Large intestine (tissue), 3 donors: ENCODE measurements at regions not wholly inside any gene's neighbourhood (a gene's known extent, or its start where the extent isn't known, plus 50 kb on each side); places are given as distances from the start of the nearest gene placed in this dataset.
"Not testable (repeated sequence)": the region's sequence is repeated elsewhere in the genome, so short reads cannot be mapped to it uniquely, and the experiment has no call there.

ENCODE experiments used
- DNase-seq, 2 donors: peaks; one replicate each; pipeline versions ENCODE4 v3.0.0 to v3.0.0-alpha.2; 2013
- H3K27ac ChIP-seq: one replicate; pipeline ENCODE4 v1.5.1; 2013; ENCODE audit warnings: low read length
- H3K27me3 ChIP-seq: 2 replicates; pipeline ENCODE4 v1.6.1; 2013; ENCODE audit warnings: low read length; ENCODE audit not compliant: control insufficient read depth, insufficient read depth
- H3K36me3 ChIP-seq: 2 replicates; pipeline ENCODE4 v1.6.1; 2013; ENCODE audit warnings: low read length; ENCODE audit not compliant: control insufficient read depth, insufficient read depth
- H3K4me1 ChIP-seq: one replicate; pipeline ENCODE4 v1.6.1; 2013; ENCODE audit warnings: low read length; ENCODE audit not compliant: control insufficient read depth, insufficient read depth
- H3K4me3 ChIP-seq: one replicate; pipeline ENCODE4 v1.5.1; 2013; ENCODE audit warnings: low read length
- H3K9me3 ChIP-seq: one replicate; pipeline ENCODE4 v1.6.1; 2013; ENCODE audit warnings: mild to moderate bottlenecking, low read depth, low read length, moderate library complexity; ENCODE audit not compliant: control insufficient read depth
- WGBS: methylation state at CpG from one replicate; pipeline ENCODE4 v1.1.5; 2013; ENCODE audit warnings: low lambda C conversion rate; ENCODE audit not compliant: insufficient coverage; 5-methylcytosine and 5-hydroxymethylcytosine counted together

- Histone ChIP-seq H3K36me3 (no peaks in the 10 kb centered on the region), H3K4me1 (no peaks in the 10 kb centered on the region), H3K9me3 (no peaks in the 10 kb centered on the region), H3K4me3 (no peak overlapping the region), H3K27ac (no peak overlapping the region), H3K27me3 (no peaks in the 10 kb centered on the region)
- WGBS, result 50% methylated on average over 3 of the region's 5 CpGs
- DNase-seq, result no peak
These were observed 107.2 kb upstream of the MARK1 start for GRCh38 chr1:220420726-220421125.

DNA sequence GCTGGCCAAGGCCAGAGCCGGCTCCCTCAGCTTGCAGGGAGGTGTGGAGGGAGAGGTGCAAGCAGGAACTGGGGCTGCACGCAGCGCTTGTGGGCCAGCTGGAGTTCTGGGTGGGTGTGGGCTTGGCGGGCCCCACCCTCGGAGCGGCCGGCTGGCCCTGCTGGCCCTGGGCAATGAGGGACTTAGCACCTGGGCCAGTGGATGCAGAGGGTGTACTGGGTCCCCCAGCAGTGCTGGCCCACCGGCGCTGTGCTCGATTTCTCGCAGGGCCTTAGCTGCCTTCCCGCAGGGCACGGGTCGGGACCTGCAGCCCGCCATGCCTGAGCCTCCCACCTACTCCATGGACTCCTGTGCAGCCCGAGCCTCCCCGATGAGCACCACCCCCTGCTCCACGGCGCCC, 115.6 kb upstream of the MARK1 start:
- not testable (repeated sequence) for H3K27me3 ChIP-seq, H3K27ac ChIP-seq, H3K4me3 ChIP-seq, H3K36me3 ChIP-seq, H3K9me3 ChIP-seq, H3K4me1 ChIP-seq, DNase-seq
- no CpG with 5 or more reads among the region's 19 CpGs for WGBS

- no CpG with 5 or more reads among the region's 7 CpGs for WGBS
- Histone ChIP-seq H3K4me3 (no peak overlapping the region), H3K9me3 (no peaks in the 10 kb centered on the region), H3K4me1 (peaks cover 11% of the 10 kb centered on the region), H3K36me3 (no peaks in the 10 kb centered on the region), H3K27ac (no peak overlapping the region), H3K27me3 (no peaks in the 10 kb centered on the region)
- DNase-seq, result no peak
These were observed 117.3 kb upstream of the MARK1 start for GRCh38 chr1:220410611-220411010.

DNA sequence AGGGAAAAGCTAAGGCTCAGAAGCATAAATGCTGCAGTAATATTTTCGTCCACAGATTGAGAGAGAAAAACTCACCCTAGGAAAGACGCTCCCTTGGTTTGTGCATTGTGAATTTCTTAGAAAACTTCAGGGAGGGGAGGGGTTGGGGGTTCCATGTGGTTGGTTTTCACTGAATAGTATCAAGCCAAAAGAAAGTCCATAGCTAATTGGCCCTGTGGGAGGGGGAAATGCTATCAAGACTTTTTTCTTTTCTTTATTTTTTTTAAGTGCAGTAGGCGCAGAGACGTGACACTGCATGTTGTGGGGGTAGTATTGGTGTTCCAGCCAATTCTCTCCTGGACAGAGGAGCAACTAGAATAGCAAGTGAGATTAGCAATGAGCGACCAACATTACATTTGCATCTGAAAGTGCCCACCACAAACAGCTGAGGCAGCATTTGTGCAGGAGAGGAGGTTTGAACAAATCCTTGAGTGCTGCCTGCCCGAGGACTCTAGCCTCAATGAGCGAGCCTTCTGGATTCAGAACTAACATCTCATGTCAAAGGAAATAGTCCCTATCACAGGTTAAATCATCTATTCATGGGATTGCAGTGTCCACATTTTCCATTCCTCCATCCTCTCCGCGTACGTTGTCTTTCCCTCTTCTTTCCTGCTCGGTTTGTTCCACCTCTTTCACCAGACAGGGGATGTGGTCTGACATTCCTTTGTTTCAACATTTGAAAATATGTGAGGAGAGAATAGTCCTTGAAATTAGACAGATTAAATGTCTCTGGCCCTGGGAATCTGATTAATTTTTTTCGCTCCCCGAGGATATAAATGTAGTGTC, 118.0 kb upstream of the MARK1 start:
- Histone ChIP-seq H3K4me1 (peaks cover 11% of the 10 kb centered on the region), H3K36me3 (no peaks in the 10 kb centered on the region), H3K4me3 (no peak overlapping the region), H3K27me3 (no peaks in the 10 kb centered on the region), H3K27ac (no peak overlapping the region), H3K9me3 (no peaks in the 10 kb centered on the region)
- 86% methylated on average over 6 of the region's 13 CpGs for WGBS
- no peak for DNase-seq

GRCh38 chr1:220407191-220407590, 120.7 kb upstream of the MARK1 start:
- DNase-seq, result peak; percentile 78 to 90
- Histone ChIP-seq H3K36me3 (no peaks in the 10 kb centered on the region), H3K27me3 (no peaks in the 10 kb centered on the region), H3K9me3 (no peaks in the 10 kb centered on the region), H3K4me1 (peaks cover 16% of the 10 kb centered on the region), H3K27ac (peak overlapping the region; percentile 45), H3K4me3 (no peak overlapping the region)

GRCh38 chr1:220398238-220398637, 126.0 kb upstream of the RAB3GAP2 start:
- H3K27ac ChIP-seq, result no peak overlapping the region
- H3K27me3 ChIP-seq, result no peaks in the 10 kb centered on the region
- no CpG with 5 or more reads among the region's 2 CpGs for WGBS
- H3K4me3 ChIP-seq, result no peak overlapping the region
- H3K4me1 ChIP-seq, result no peaks in the 10 kb centered on the region
- DNase-seq, result no peak
- H3K36me3 ChIP-seq, result no peaks in the 10 kb centered on the region
- H3K9me3 ChIP-seq, result no peaks in the 10 kb centered on the region

DNA sequence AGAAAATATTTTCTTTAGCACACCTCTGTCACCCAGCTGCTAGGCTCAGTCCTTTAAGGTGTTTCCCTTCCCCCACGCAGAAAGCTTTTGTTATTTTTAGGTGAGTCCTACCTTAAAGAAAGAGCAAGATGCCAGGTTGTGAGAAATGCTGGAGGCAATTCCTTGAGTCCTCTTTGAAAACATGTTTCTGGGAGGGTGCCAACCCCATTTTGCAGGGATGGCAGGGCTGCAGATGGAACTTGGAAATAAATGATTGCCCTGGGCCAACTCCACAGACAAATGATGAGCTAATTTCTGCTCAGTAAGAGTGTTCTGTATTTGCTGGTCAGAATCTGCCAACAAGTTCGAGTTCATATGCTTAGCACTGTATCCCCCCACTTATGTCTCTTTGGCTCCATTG, 119.2 kb upstream of the RAB3GAP2 start:
- no peak overlapping the region for H3K27ac ChIP-seq
- no peak overlapping the region for H3K4me3 ChIP-seq
- no peaks in the 10 kb centered on the region for H3K27me3 ChIP-seq
- no peak for DNase-seq
- H3K4me1 ChIP-seq, result no peaks in the 10 kb centered on the region
- no peaks in the 10 kb centered on the region for H3K36me3 ChIP-seq
- no peaks in the 10 kb centered on the region for H3K9me3 ChIP-seq
- 100% methylated on average over 1 of the region's 2 CpGs for WGBS

DNA sequence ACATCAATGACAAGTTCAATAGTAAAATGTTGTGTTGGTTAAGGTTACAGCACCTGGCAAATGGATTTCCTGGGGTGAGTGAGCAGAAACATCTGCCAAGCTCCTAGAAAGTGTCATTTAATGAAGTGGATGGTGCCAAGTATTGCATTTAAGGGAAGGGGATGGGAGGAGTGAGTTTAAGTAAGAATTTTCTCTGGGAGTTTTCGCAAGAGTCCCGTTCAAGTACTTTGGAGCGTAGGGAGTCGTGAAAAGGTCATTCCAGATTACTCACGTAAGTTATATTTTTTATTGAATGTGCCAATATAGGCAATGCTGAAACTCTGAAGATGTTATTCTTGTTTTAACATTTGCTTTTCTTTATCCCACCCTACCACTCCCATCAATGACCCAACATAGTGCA, 117.4 kb upstream of the RAB3GAP2 start:
- Histone ChIP-seq H3K36me3 (no peaks in the 10 kb centered on the region), H3K27me3 (no peaks in the 10 kb centered on the region), H3K4me3 (no peak overlapping the region), H3K9me3 (peaks cover 4% of the 10 kb centered on the region), H3K27ac (no peak overlapping the region), H3K4me1 (no peaks in the 10 kb centered on the region)
- WGBS, result no CpG with 5 or more reads among the region's 5 CpGs
- no peak for DNase-seq

GRCh38 chr1:220386494-220387195, 114.4 kb upstream of the RAB3GAP2 start:
- H3K27me3 ChIP-seq, result no peaks in the 10 kb centered on the region
- no peaks in the 10 kb centered on the region for H3K4me1 ChIP-seq
- DNase-seq, result no peak
- no peak overlapping the region for H3K27ac ChIP-seq
- no peaks in the 10 kb centered on the region for H3K36me3 ChIP-seq
- no peak overlapping the region for H3K4me3 ChIP-seq
- H3K9me3 ChIP-seq, result peaks cover 4% of the 10 kb centered on the region
- WGBS, result 0% methylated on average over 1 of the region's 3 CpGs

GRCh38 chr1:220385158-220385557, 112.9 kb upstream of the RAB3GAP2 start:
- no peak overlapping the region for H3K4me3 ChIP-seq
- peaks cover 4% of the 10 kb centered on the region for H3K9me3 ChIP-seq
- H3K36me3 ChIP-seq, result no peaks in the 10 kb centered on the region
- no peak overlapping the region for H3K27ac ChIP-seq
- no CpG with 5 or more reads among the region's 1 CpG for WGBS
- H3K27me3 ChIP-seq, result no peaks in the 10 kb centered on the region
- DNase-seq, result no peak
- H3K4me1 ChIP-seq, result no peaks in the 10 kb centered on the region

- 100% methylated on average over 1 of the region's 4 CpGs for WGBS
- peaks cover 3% of the 10 kb centered on the region for H3K4me1 ChIP-seq
- H3K27ac ChIP-seq, result no peak overlapping the region
- H3K9me3 ChIP-seq, result peaks cover 12% of the 10 kb centered on the region
- H3K27me3 ChIP-seq, result no peaks in the 10 kb centered on the region
- no peak overlapping the region for H3K4me3 ChIP-seq
- no peaks in the 10 kb centered on the region for H3K36me3 ChIP-seq
- DNase-seq, result no peak
These were observed 110.7 kb upstream of the RAB3GAP2 start for GRCh38 chr1:220382994-220383393.
